ENCODE measurements at regions not wholly inside any gene's neighbourhood (a gene's known extent, or its start where the extent isn't known, plus 50 kb on each side); places are given as distances from the start of the nearest gene placed in this dataset.

DNA sequence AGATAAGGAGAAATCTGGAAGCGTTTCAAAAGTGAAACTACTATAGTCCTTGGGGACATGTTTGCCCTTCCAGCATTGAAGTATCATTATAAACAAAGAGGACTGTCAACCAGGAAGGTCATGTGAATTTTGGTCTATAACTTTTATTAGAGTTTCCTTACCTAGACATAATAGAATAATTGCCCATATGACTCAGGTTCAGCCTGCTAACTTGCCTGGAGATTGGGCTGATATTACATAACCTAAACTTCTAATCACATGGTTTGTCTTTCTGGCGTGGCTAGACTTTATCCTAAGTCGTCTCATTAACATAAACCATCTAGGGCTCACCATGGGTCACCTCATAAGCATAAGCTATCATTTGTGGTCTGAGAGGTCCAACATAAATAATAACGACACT, 775.9 kb downstream of the CENPC start:
- TF ChIP-seq PPARA (CRISPR knock-in tag; IDR thresholded peaks at IDR 0.05; ENCODE audit: borderline replicate concordance): no peak
- TF ChIP-seq ZNF70 (CRISPR knock-in tag; IDR thresholded peaks at IDR 0.05): no peak
- TF ChIP-seq ARNTL (CRISPR knock-in tag; IDR thresholded peaks at IDR 0.05; ENCODE audit: borderline replicate concordance, low read depth): no peak
- TF ChIP-seq TCF4 (CRISPR knock-in tag; IDR thresholded peaks at IDR 0.05; ENCODE audit: borderline replicate concordance): no peak
- no peak for TF ChIP-seq BACH2 (CRISPR knock-in tag; IDR thresholded peaks at IDR 0.05; ENCODE audit: borderline replicate concordance)
- TF ChIP-seq SNAI2 (CRISPR knock-in tag; IDR thresholded peaks at IDR 0.05): no peak
- TF ChIP-seq ZFP3 (CRISPR knock-in tag; IDR thresholded peaks at IDR 0.05): no peak
- TF ChIP-seq, protein P1, sequence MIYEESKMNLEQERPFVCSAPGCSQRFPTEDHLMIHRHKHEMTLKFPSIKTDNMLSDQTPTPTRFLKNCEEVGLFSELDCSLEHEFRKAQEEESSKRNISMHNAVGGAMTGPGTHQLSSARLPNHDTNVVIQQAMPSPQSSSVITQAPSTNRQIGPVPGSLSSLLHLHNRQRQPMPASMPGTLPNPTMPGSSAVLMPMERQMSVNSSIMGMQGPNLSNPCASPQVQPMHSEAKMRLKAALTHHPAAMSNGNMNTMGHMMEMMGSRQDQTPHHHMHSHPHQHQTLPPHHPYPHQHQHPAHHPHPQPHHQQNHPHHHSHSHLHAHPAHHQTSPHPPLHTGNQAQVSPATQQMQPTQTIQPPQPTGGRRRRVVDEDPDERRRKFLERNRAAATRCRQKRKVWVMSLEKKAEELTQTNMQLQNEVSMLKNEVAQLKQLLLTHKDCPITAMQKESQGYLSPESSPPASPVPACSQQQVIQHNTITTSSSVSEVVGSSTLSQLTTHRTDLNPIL (CRISPR knock-in tag; IDR thresholded peaks at IDR 0.05; ENCODE audit: low read depth): no peak
- TF ChIP-seq ZNF8 (CRISPR knock-in tag; IDR thresholded peaks at IDR 0.05): no peak
- ATAC-seq: no peak

GRCh38 chr4:66767442-66767841, 777.9 kb downstream of the CENPC start:
- ATAC-seq: no peak
- TF ChIP-seq POU6F1 (CRISPR knock-in tag; IDR thresholded peaks at IDR 0.05; ENCODE audit: borderline replicate concordance, low read depth): no peak
- TF ChIP-seq TOX (CRISPR knock-in tag; IDR thresholded peaks at IDR 0.05; ENCODE audit: borderline replicate concordance): no peak
- no peak for TF ChIP-seq CSRNP3 (CRISPR knock-in tag; IDR thresholded peaks at IDR 0.05)
- no peak for TF ChIP-seq PPARA (CRISPR knock-in tag; IDR thresholded peaks at IDR 0.05; ENCODE audit: borderline replicate concordance)
- TF ChIP-seq ZNF70 (CRISPR knock-in tag; IDR thresholded peaks at IDR 0.05): no peak
- TF ChIP-seq OSR1 (CRISPR knock-in tag; IDR thresholded peaks at IDR 0.05): no peak
- TF ChIP-seq TCF4 (CRISPR knock-in tag; IDR thresholded peaks at IDR 0.05; ENCODE audit: borderline replicate concordance): no peak
- no peak for TF ChIP-seq CSDC2 (CRISPR knock-in tag; IDR thresholded peaks at IDR 0.05)
- no peak for TF ChIP-seq GLIS3 (CRISPR knock-in tag; IDR thresholded peaks at IDR 0.05)
- TF ChIP-seq ZNF565 (CRISPR knock-in tag; conservative IDR thresholded peaks at IDR 0.05; ENCODE audit: low read depth): no peak
- TF ChIP-seq, protein P1 (CRISPR knock-in tag; IDR thresholded peaks at IDR 0.05; ENCODE audit: low read depth): no peak
- no peak for TF ChIP-seq ISL1 (CRISPR knock-in tag; IDR thresholded peaks at IDR 0.05)
- no peak for TF ChIP-seq ZC3H10 (CRISPR knock-in tag; IDR thresholded peaks at IDR 0.05)
- TF ChIP-seq TSHZ2 (CRISPR knock-in tag; IDR thresholded peaks at IDR 0.05): no peak
- no peak for TF ChIP-seq SNAI2 (CRISPR knock-in tag; IDR thresholded peaks at IDR 0.05)
- TF ChIP-seq, protein P2, sequence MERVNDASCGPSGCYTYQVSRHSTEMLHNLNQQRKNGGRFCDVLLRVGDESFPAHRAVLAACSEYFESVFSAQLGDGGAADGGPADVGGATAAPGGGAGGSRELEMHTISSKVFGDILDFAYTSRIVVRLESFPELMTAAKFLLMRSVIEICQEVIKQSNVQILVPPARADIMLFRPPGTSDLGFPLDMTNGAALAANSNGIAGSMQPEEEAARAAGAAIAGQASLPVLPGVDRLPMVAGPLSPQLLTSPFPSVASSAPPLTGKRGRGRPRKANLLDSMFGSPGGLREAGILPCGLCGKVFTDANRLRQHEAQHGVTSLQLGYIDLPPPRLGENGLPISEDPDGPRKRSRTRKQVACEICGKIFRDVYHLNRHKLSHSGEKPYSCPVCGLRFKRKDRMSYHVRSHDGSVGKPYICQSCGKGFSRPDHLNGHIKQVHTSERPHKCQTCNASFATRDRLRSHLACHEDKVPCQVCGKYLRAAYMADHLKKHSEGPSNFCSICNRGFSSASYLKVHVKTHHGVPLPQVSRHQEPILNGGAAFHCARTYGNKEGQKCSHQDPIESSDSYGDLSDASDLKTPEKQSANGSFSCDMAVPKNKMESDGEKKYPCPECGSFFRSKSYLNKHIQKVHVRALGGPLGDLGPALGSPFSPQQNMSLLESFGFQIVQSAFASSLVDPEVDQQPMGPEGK (CRISPR knock-in tag; IDR thresholded peaks at IDR 0.05; ENCODE audit: borderline replicate concordance): no peak
- TF ChIP-seq ARNTL (CRISPR knock-in tag; IDR thresholded peaks at IDR 0.05; ENCODE audit: borderline replicate concordance, low read depth): no peak
- no peak for TF ChIP-seq RARB (CRISPR knock-in tag; IDR thresholded peaks at IDR 0.05)
- TF ChIP-seq ZFP3 (CRISPR knock-in tag; IDR thresholded peaks at IDR 0.05): no peak
